MM.1S (cell line): ENCODE measurements at regions not wholly inside any gene's neighbourhood (a gene's known extent, or its start where the extent isn't known, plus 50 kb on each side); places are given as distances from the start of the nearest gene placed in this dataset.

Source experiments
- CTCF ChIP-seq: fragments of 300-600 bp; sonication (generic); IDR thresholded peaks from 2 replicates; pipeline ENCODE4 v1.5.1; 2016; ENCODE audit warnings: antibody characterized with exemption, low read length, mixed read lengths
- EZH2 ChIP-seq: fragments of 300-600 bp; sonication (generic); optimal IDR thresholded peaks from 2 replicates; pipeline ENCODE3; 2017; ENCODE audit warnings: low read depth, mild to moderate bottlenecking, antibody characterized with exemption, low read length, mixed read lengths
- EZH2phosphoT487 ChIP-seq: fragments of 300-600 bp; sonication (generic); IDR thresholded peaks from 2 replicates; pipeline ENCODE4 v1.6.1; 2018; ENCODE audit warnings: antibody characterized with exemption, low read length

GRCh38 chr5:119833176-119833575, 203.8 kb downstream of the FAM170A start:
- TF ChIP-seq CTCF (no peak), EZH2 (no peak), EZH2phosphoT487 (no peak)
